ENCODE measurements at regions not wholly inside any gene's neighbourhood (a gene's known extent, or its start where the extent isn't known, plus 50 kb on each side); places are given as distances from the start of the nearest gene placed in this dataset.

GRCh38 chr14:58697930-58698642 lies 60.3 kb downstream of the DACT1 start:
- Histone ChIP-seq H3K27ac (ENCODE audit: insufficient read depth, low read length, poor library complexity, severe bottlenecking) (no peak overlapping the region), H3K4me1 (ENCODE audit: control insufficient read depth, insufficient read depth, low read length, poor library complexity, severe bottlenecking) (no peaks in the 10 kb centered on the region), H3K4me3 (ENCODE audit: insufficient read depth, low read depth, low read length, poor library complexity, severe bottlenecking) (no peak overlapping the region), H3K36me3 (ENCODE audit: control insufficient read depth, insufficient read depth, low read length) (no peaks in the 10 kb centered on the region), H3K27me3 (replicated peaks; ENCODE audit: control insufficient read depth, insufficient read depth, low read length, poor library complexity, severe bottlenecking) (no peaks in the 10 kb centered on the region), H3K9me3 (ENCODE audit: control insufficient read depth, low read length) (no peaks in the 10 kb centered on the region)
- no peak for DNase-seq

GRCh38 chr14:58699681-58700205 lies 62.0 kb downstream of the DACT1 start:
- no peak for DNase-seq
- Histone ChIP-seq H3K36me3 (ENCODE audit: control insufficient read depth, insufficient read depth, low read length) (no peaks in the 10 kb centered on the region), H3K27ac (ENCODE audit: insufficient read depth, low read length, poor library complexity, severe bottlenecking) (no peak overlapping the region), H3K9me3 (ENCODE audit: control insufficient read depth, low read length) (no peaks in the 10 kb centered on the region), H3K4me1 (ENCODE audit: control insufficient read depth, insufficient read depth, low read length, poor library complexity, severe bottlenecking) (no peaks in the 10 kb centered on the region), H3K27me3 (replicated peaks; ENCODE audit: control insufficient read depth, insufficient read depth, low read length, poor library complexity, severe bottlenecking) (no peaks in the 10 kb centered on the region), H3K4me3 (ENCODE audit: insufficient read depth, low read depth, low read length, poor library complexity, severe bottlenecking) (no peak overlapping the region)

- H3K4me1 ChIP-seq (ENCODE audit: control insufficient read depth, insufficient read depth, low read length, poor library complexity, severe bottlenecking): no peaks in the 10 kb centered on the region
- no peak for DNase-seq
- no peaks in the 10 kb centered on the region for H3K9me3 ChIP-seq (ENCODE audit: control insufficient read depth, low read length)
Measured at GRCh38 chr14:58701156-58701555, 63.4 kb downstream of the DACT1 start.

GRCh38 chr14:58701604-58702003 lies 63.8 kb downstream of the DACT1 start:
- Histone ChIP-seq H3K27ac (ENCODE audit: insufficient read depth, low read length, poor library complexity, severe bottlenecking) (no peak overlapping the region), H3K36me3 (ENCODE audit: control insufficient read depth, insufficient read depth, low read length) (no peaks in the 10 kb centered on the region), H3K4me3 (ENCODE audit: insufficient read depth, low read depth, low read length, poor library complexity, severe bottlenecking) (no peak overlapping the region), H3K27me3 (replicated peaks; ENCODE audit: control insufficient read depth, insufficient read depth, low read length, poor library complexity, severe bottlenecking) (no peaks in the 10 kb centered on the region), H3K9me3 (ENCODE audit: control insufficient read depth, low read length) (no peaks in the 10 kb centered on the region), H3K4me1 (ENCODE audit: control insufficient read depth, insufficient read depth, low read length, poor library complexity, severe bottlenecking) (no peaks in the 10 kb centered on the region)
- no peak for DNase-seq

More at GRCh38 chr14:58701156-58701555, 63.4 kb downstream of the DACT1 start:
- Histone ChIP-seq H3K4me3 (ENCODE audit: insufficient read depth, low read depth, low read length, poor library complexity, severe bottlenecking) (no peak overlapping the region), H3K27ac (ENCODE audit: insufficient read depth, low read length, poor library complexity, severe bottlenecking) (no peak overlapping the region), H3K27me3 (replicated peaks; ENCODE audit: control insufficient read depth, insufficient read depth, low read length, poor library complexity, severe bottlenecking) (no peaks in the 10 kb centered on the region), H3K36me3 (ENCODE audit: control insufficient read depth, insufficient read depth, low read length) (no peaks in the 10 kb centered on the region)

- Histone ChIP-seq H3K4me1 (ENCODE audit: control insufficient read depth, insufficient read depth, low read length, poor library complexity, severe bottlenecking) (no peaks in the 10 kb centered on the region), H3K9me3 (ENCODE audit: control insufficient read depth, low read length) (no peaks in the 10 kb centered on the region), H3K4me3 (ENCODE audit: insufficient read depth, low read depth, low read length, poor library complexity, severe bottlenecking) (no peak overlapping the region), H3K27me3 (replicated peaks; ENCODE audit: control insufficient read depth, insufficient read depth, low read length, poor library complexity, severe bottlenecking) (no peaks in the 10 kb centered on the region), H3K27ac (ENCODE audit: insufficient read depth, low read length, poor library complexity, severe bottlenecking) (no peak overlapping the region), H3K36me3 (ENCODE audit: control insufficient read depth, insufficient read depth, low read length) (no peaks in the 10 kb centered on the region)
- no peak for DNase-seq
Measured at GRCh38 chr14:58702441-58703160, 64.8 kb downstream of the DACT1 start.

GRCh38 chr14:58703161-58703506 lies 65.4 kb downstream of the DACT1 start:
- no peaks in the 10 kb centered on the region for H3K9me3 ChIP-seq (ENCODE audit: control insufficient read depth, low read length)
- H3K36me3 ChIP-seq (ENCODE audit: control insufficient read depth, insufficient read depth, low read length): no peaks in the 10 kb centered on the region
- H3K4me1 ChIP-seq (ENCODE audit: control insufficient read depth, insufficient read depth, low read length, poor library complexity, severe bottlenecking): no peaks in the 10 kb centered on the region
- no peak overlapping the region for H3K4me3 ChIP-seq (ENCODE audit: insufficient read depth, low read depth, low read length, poor library complexity, severe bottlenecking)
- H3K27ac ChIP-seq (ENCODE audit: insufficient read depth, low read length, poor library complexity, severe bottlenecking): no peak overlapping the region
- no peak for DNase-seq
- no peaks in the 10 kb centered on the region for H3K27me3 ChIP-seq (replicated peaks; ENCODE audit: control insufficient read depth, insufficient read depth, low read length, poor library complexity, severe bottlenecking)

- Histone ChIP-seq H3K27me3 (replicated peaks; ENCODE audit: control insufficient read depth, insufficient read depth, low read length, poor library complexity, severe bottlenecking) (no peaks in the 10 kb centered on the region), H3K36me3 (ENCODE audit: control insufficient read depth, insufficient read depth, low read length) (no peaks in the 10 kb centered on the region), H3K27ac (ENCODE audit: insufficient read depth, low read length, poor library complexity, severe bottlenecking) (no peak overlapping the region), H3K4me3 (ENCODE audit: insufficient read depth, low read depth, low read length, poor library complexity, severe bottlenecking) (no peak overlapping the region), H3K9me3 (ENCODE audit: control insufficient read depth, low read length) (no peaks in the 10 kb centered on the region), H3K4me1 (ENCODE audit: control insufficient read depth, insufficient read depth, low read length, poor library complexity, severe bottlenecking) (no peaks in the 10 kb centered on the region)
- no peak for DNase-seq
Measured at GRCh38 chr14:58705066-58705465, 67.3 kb downstream of the DACT1 start.

- H3K4me3 ChIP-seq (ENCODE audit: insufficient read depth, low read depth, low read length, poor library complexity, severe bottlenecking): no peak overlapping the region
- DNase-seq: no peak
- H3K27ac ChIP-seq (ENCODE audit: insufficient read depth, low read length, poor library complexity, severe bottlenecking): no peak overlapping the region
- H3K4me1 ChIP-seq (ENCODE audit: control insufficient read depth, insufficient read depth, low read length, poor library complexity, severe bottlenecking): no peaks in the 10 kb centered on the region
- no peaks in the 10 kb centered on the region for H3K27me3 ChIP-seq (replicated peaks; ENCODE audit: control insufficient read depth, insufficient read depth, low read length, poor library complexity, severe bottlenecking)
- H3K36me3 ChIP-seq (ENCODE audit: control insufficient read depth, insufficient read depth, low read length): no peaks in the 10 kb centered on the region
- no peaks in the 10 kb centered on the region for H3K9me3 ChIP-seq (ENCODE audit: control insufficient read depth, low read length)
Measured at GRCh38 chr14:58707949-58708348, 70.2 kb downstream of the DACT1 start.

- Histone ChIP-seq H3K4me1 (ENCODE audit: control insufficient read depth, insufficient read depth, low read length, poor library complexity, severe bottlenecking) (no peaks in the 10 kb centered on the region), H3K27ac (ENCODE audit: insufficient read depth, low read length, poor library complexity, severe bottlenecking) (no peak overlapping the region), H3K4me3 (ENCODE audit: insufficient read depth, low read depth, low read length, poor library complexity, severe bottlenecking) (no peak overlapping the region), H3K27me3 (replicated peaks; ENCODE audit: control insufficient read depth, insufficient read depth, low read length, poor library complexity, severe bottlenecking) (no peaks in the 10 kb centered on the region), H3K36me3 (ENCODE audit: control insufficient read depth, insufficient read depth, low read length) (no peaks in the 10 kb centered on the region), H3K9me3 (ENCODE audit: control insufficient read depth, low read length) (no peaks in the 10 kb centered on the region)
- DNase-seq: no peak
Measured at GRCh38 chr14:58709949-58710348, 72.2 kb downstream of the DACT1 start.

GRCh38 chr14:58711382-58711781 lies 73.6 kb downstream of the DACT1 start:
- DNase-seq: no peak
- no peak overlapping the region for H3K4me3 ChIP-seq (ENCODE audit: insufficient read depth, low read depth, low read length, poor library complexity, severe bottlenecking)
- H3K27me3 ChIP-seq (replicated peaks; ENCODE audit: control insufficient read depth, insufficient read depth, low read length, poor library complexity, severe bottlenecking): no peaks in the 10 kb centered on the region
- H3K27ac ChIP-seq (ENCODE audit: insufficient read depth, low read length, poor library complexity, severe bottlenecking): no peak overlapping the region
- no peaks in the 10 kb centered on the region for H3K9me3 ChIP-seq (ENCODE audit: control insufficient read depth, low read length)
- no peaks in the 10 kb centered on the region for H3K36me3 ChIP-seq (ENCODE audit: control insufficient read depth, insufficient read depth, low read length)
- H3K4me1 ChIP-seq (ENCODE audit: control insufficient read depth, insufficient read depth, low read length, poor library complexity, severe bottlenecking): no peaks in the 10 kb centered on the region
